Kidney (tissue), 13 donors: ENCODE measurements at regions not wholly inside any gene's neighbourhood (a gene's known extent, or its start where the extent isn't known, plus 50 kb on each side); places are given as distances from the start of the nearest gene placed in this dataset.
A peak's percentile ranks its signal among the peaks of the same experiment; 100 is the strongest.
"Not testable (repeated sequence)": the region's sequence is repeated elsewhere in the genome, so short reads cannot be mapped to it uniquely, and the experiment has no call there.

Source experiments
- DNase-seq, 5 donors: peaks; one replicate each; pipeline ENCODE4 v3.0.0-alpha.2; 2013 to 2020
- FAIRE-seq: peaks from 2 replicates; lab custom pipeline; 2012; peaks lifted over from hg19 to GRCh38; lab: Jason Lieb, UNC
- H3K27ac ChIP-seq, 2 donors: one replicate each; pipeline ENCODE4 v1.7.0; 2013; ENCODE audit warnings: low read depth in 2 of 2, low read length in 2 of 2, inconsistent platforms in 1 of 2
- H3K27me3 ChIP-seq: one replicate; pipeline ENCODE4 v1.7.1; 2013; ENCODE audit warnings: low read length, inconsistent platforms; ENCODE audit not compliant: control insufficient read depth, insufficient read depth
- H3K36me3 ChIP-seq, 3 donors: one replicate each; pipeline versions ENCODE4 v1.7.0 to v1.7.1; 2013; ENCODE audit warnings: low read length in 3 of 3, control low read depth in 1 of 3, inconsistent platforms in 1 of 3; ENCODE audit not compliant: insufficient read depth in 3 of 3, control insufficient read depth in 2 of 3
- H3K4me1 ChIP-seq, 3 donors: one replicate each; pipeline versions ENCODE4 v1.7.0 to v1.7.1; 2013; ENCODE audit warnings: low read length in 3 of 3, inconsistent platforms in 1 of 3, low read depth in 1 of 3; ENCODE audit not compliant: control insufficient read depth in 2 of 3, insufficient read depth in 2 of 3
- H3K4me3 ChIP-seq, 3 donors: one replicate each; pipeline versions ENCODE4 v1.7.0 to v1.8.1; 2013; ENCODE audit warnings: low read length in 3 of 3, control low read depth in 1 of 3, inconsistent platforms in 1 of 3
- H3K9ac ChIP-seq, 3 donors: one replicate each; pipeline versions ENCODE4 v1.7.0 to v1.7.1; 2013; ENCODE audit warnings: low read length in 3 of 3, control low read depth in 1 of 3, inconsistent platforms in 1 of 3
- H3K9me3 ChIP-seq, 3 donors: one replicate each; pipeline versions ENCODE4 v1.7.0 to v1.7.1; 2013; ENCODE audit warnings: low read length in 3 of 3, control low read depth in 1 of 3, inconsistent platforms in 1 of 3; ENCODE audit not compliant: control insufficient read depth in 2 of 3, insufficient read depth in 1 of 3
- CTCF ChIP-seq: IDR thresholded peaks from 3 replicates; pipeline ENCODE4 v1.5.1; 2012; ENCODE audit warnings: mild to moderate bottlenecking, moderate library complexity, borderline replicate concordance; ENCODE audit not compliant: insufficient read depth; ENCODE audit errors: extremely low read depth
- intact Hi-C: fragments of 100-400 bp; cut with DNase I; formaldehyde crosslinking; loops from one replicate; pipeline ENCODE4 v1.11.1; 2022
- donor health status: control.
- donor health status: control.
- donor health status: control.
- donor health status: control.
- donor health status: control.
- donor health status: DM: yes; HTN: yes; CAD: no.
- donor health status: Normal renal cell carcinoma (clear cell type).

GRCh38 chr14:106789318-106789717 lies 1262.9 kb downstream of the TMEM121 start:
- no peaks in the 10 kb centered on the region for H3K9me3 ChIP-seq
- intact Hi-C loops, result no loop called here
- no peak for TF ChIP-seq CTCF

GRCh38 chr14:106790189-106791036 lies 1264.0 kb downstream of the TMEM121 start:
- intact Hi-C loops, result no loop called here
- H3K9ac ChIP-seq, result no peak overlapping the region
- no peaks in the 10 kb centered on the region for H3K36me3 ChIP-seq
- peak; percentile 61 for TF ChIP-seq CTCF
- no peak overlapping the region for H3K27ac ChIP-seq
- FAIRE-seq (peak; percentile 90), DNase-seq (peak in 2 of 5 donors; percentile 19 to 79)
- H3K9me3 ChIP-seq, result no peaks in the 10 kb centered on the region
- H3K4me1 ChIP-seq, result no peaks in the 10 kb centered on the region
- H3K4me3 ChIP-seq, result no peak overlapping the region
- H3K27me3 ChIP-seq, result no peaks in the 10 kb centered on the region

More at GRCh38 chr14:106789318-106789717, 1262.9 kb downstream of the TMEM121 start:
- H3K36me3 ChIP-seq, result no peaks in the 10 kb centered on the region
- no peaks in the 10 kb centered on the region for H3K4me1 ChIP-seq
- H3K4me3 ChIP-seq, result no peak overlapping the region
- H3K27ac ChIP-seq, result no peak overlapping the region
- no peak overlapping the region for H3K9ac ChIP-seq
- no peak for DNase-seq
- H3K27me3 ChIP-seq, result no peaks in the 10 kb centered on the region
- no peak for FAIRE-seq

GRCh38 chr14:106792543-106792942 lies 1266.2 kb downstream of the TMEM121 start:
- Histone ChIP-seq H3K36me3 (no peaks in the 10 kb centered on the region), H3K27me3 (no peaks in the 10 kb centered on the region), H3K4me1 (no peaks in the 10 kb centered on the region), H3K9ac (no peak overlapping the region), H3K9me3 (no peaks in the 10 kb centered on the region), H3K4me3 (no peak overlapping the region), H3K27ac (no peak overlapping the region)
- intact Hi-C loops, result no loop called here
- TF ChIP-seq CTCF, result no peak
- no peak for DNase-seq
- FAIRE-seq, result no peak

- H3K27ac ChIP-seq, H3K9me3 ChIP-seq, H3K4me1 ChIP-seq, H3K36me3 ChIP-seq, intact Hi-C loops, FAIRE-seq, DNase-seq, H3K4me3 ChIP-seq, H3K9ac ChIP-seq, H3K27me3 ChIP-seq: not testable (repeated sequence)
Measured at GRCh38 chr14:106798166-106798565, 1271.8 kb downstream of the TMEM121 start.
